K562 (cell line): ENCODE measurements at regions not wholly inside any gene's neighbourhood (a gene's known extent, or its start where the extent isn't known, plus 50 kb on each side); places are given as distances from the start of the nearest gene placed in this dataset.

Experiments used
- ATAC-seq: fragments of 200-7000 bp; cut with Tn5 transposase; 3 replicates; pipeline ENCODE4 v1.9.1; 2020; ENCODE audit warnings: moderate library complexity
- BruUV-seq: library from RNA; stranded (reverse); fragments of 400-500 nt; replicated peaks from 2 replicates; lab custom pipeline; 2021; lab: Mats Ljungman, UMichigan
- CTCF ChIA-PET: fragments of 300-600 bp; formaldehyde crosslinking; extraction: SDS; loops from one replicate; lab custom pipeline; 2021; ENCODE audit warnings: low intra/inter-chr PET ratio; lab: Yijun Ruan, JAX
- POLR2A ChIA-PET: fragments of 300-600, 350-650 bp; sonication (Branson Sonifier 250); formaldehyde crosslinking; extraction: SDS; loops from one replicate; lab custom pipeline; 2021; ENCODE audit warnings: antibody characterized with exemption, inconsistent platforms; lab: Yijun Ruan, JAX
- DNase-seq, 4 experiments: peaks; one replicate each; pipeline versions ENCODE4 v3.0.0 to v3.0.0-alpha.2; 2011 to 2018; ENCODE audit warnings: low spot score in 3 of 4, mixed read lengths in 3 of 4; ENCODE audit errors: extremely low read depth in 1 of 4
- FAIRE-seq: peaks from 2 replicates; lab custom pipeline; 2011; peaks lifted over from hg19 to GRCh38; lab: Jason Lieb, UNC
- H2AFZ ChIP-seq: 2 replicates; pipeline ENCODE4 v1.6.0; 2011; ENCODE audit warnings: low read depth, low read length, control low read depth, inconsistent platforms
- H3K27ac ChIP-seq: fragments of 200-600 bp; 3 replicates; pipeline ENCODE4 v1.8.0; 2011; ENCODE audit warnings: low read depth, mild to moderate bottlenecking, control low read depth, inconsistent platforms, low read length, moderate library complexity, mixed read lengths; ENCODE audit errors: extremely low read depth
- H3K27me3 ChIP-seq, 2 experiments: fragments of 300-600 bp in 1 of 2; 2 replicates in 1 of 2; 3 replicates in 1 of 2; pipeline versions ENCODE4 v1.6.0 to v1.8.0; 2011; ENCODE audit warnings: inconsistent platforms in 2 of 2, low read length in 2 of 2, mild to moderate bottlenecking in 1 of 2, mixed read lengths in 1 of 2, moderate library complexity in 1 of 2; ENCODE audit not compliant: control insufficient read depth in 2 of 2, insufficient read depth in 2 of 2
- H3K36me3 ChIP-seq: fragments of 300-600 bp; 3 replicates; pipeline ENCODE4 v1.8.0; 2011; ENCODE audit warnings: mild to moderate bottlenecking, low read length, inconsistent platforms; ENCODE audit not compliant: control insufficient read depth, insufficient read depth
- H3K4me1 ChIP-seq, 2 experiments: fragments of 200-600 bp in 1 of 2; replicated peaks in 1 of 2; 2 replicates in 1 of 2; 3 replicates in 1 of 2; pipeline versions ENCODE4 v1.5.1 to v1.8.0; 2011; ENCODE audit warnings: inconsistent platforms in 2 of 2, low read length in 2 of 2, mild to moderate bottlenecking in 1 of 2, mixed read lengths in 1 of 2, moderate library complexity in 1 of 2; ENCODE audit not compliant: control insufficient read depth in 2 of 2, insufficient read depth in 2 of 2
- H3K4me2 ChIP-seq: 2 replicates; pipeline ENCODE4 v1.6.1; 2011; ENCODE audit warnings: low read length, control low read depth, inconsistent platforms, mixed read lengths; ENCODE audit not compliant: insufficient read depth
- H3K4me3 ChIP-seq: fragments of 200-600 bp; sonication (generic), shearing (Covaris generic); 2 replicates; pipeline ENCODE4 v1.5.1; 2016; ENCODE audit warnings: control low read depth, inconsistent platforms
- H3K79me2 ChIP-seq: fragments of 200-600 bp; 3 replicates; pipeline ENCODE4 v1.8.0; 2011; ENCODE audit warnings: low read length, inconsistent platforms; ENCODE audit not compliant: control insufficient read depth, insufficient read depth
- H3K9ac ChIP-seq, 2 experiments: 2 replicates each; pipeline versions ENCODE4 v1.6.0 to v1.6.1; 2011; ENCODE audit warnings: low read depth in 2 of 2, low read length in 2 of 2, control low read depth in 1 of 2, inconsistent platforms in 1 of 2, mild to moderate bottlenecking in 1 of 2, mixed read lengths in 1 of 2; ENCODE audit not compliant: insufficient read depth in 1 of 2
- H3K9me1 ChIP-seq: one replicate; pipeline ENCODE4 v1.6.0; 2011; ENCODE audit warnings: inconsistent platforms, mild to moderate bottlenecking, low read length, moderate library complexity; ENCODE audit not compliant: control insufficient read depth, insufficient read depth
- H3K9me3 ChIP-seq: replicated peaks from 2 replicates; pipeline ENCODE4 v1.5.1; 2011; ENCODE audit warnings: low read depth, low read length, inconsistent platforms; ENCODE audit not compliant: control insufficient read depth, insufficient read depth
- H4K20me1 ChIP-seq: replicated peaks from 2 replicates; pipeline ENCODE4 v1.6.1; 2011; ENCODE audit warnings: low read length, inconsistent platforms, mixed read lengths; ENCODE audit not compliant: control insufficient read depth, insufficient read depth
- ARID3B ChIP-seq: fragments of 250-450 bp; sonication (Bioruptor Pico); IDR thresholded peaks from 2 replicates; pipeline ENCODE4 v1.4.0; 2020; ENCODE audit warnings: borderline replicate concordance
- BHLHE40 ChIP-seq: IDR thresholded peaks from 2 replicates; pipeline ENCODE4 v1.6.1; 2011; ENCODE audit warnings: low read length, improper control_type of control experiment
- BRCA1 ChIP-seq, 2 experiments: fragments of 450-650 bp in 1 of 2; sonication (generic) in 1 of 2; formaldehyde crosslinking in 1 of 2; IDR thresholded peaks; 2 replicates each; pipeline versions ENCODE4 v1.5.0 to v1.6.1; 2017 to 2020; ENCODE audit warnings: mild to moderate bottlenecking in 1 of 2, missing genetic modification reagents in 1 of 2
- FOXP1 ChIP-seq: sonication (generic); formaldehyde crosslinking; IDR thresholded peaks from 2 replicates; pipeline ENCODE4 v1.8.0; 2022; ENCODE audit warnings: mild to moderate bottlenecking, missing genetic modification reagents
- GTF2E2 ChIP-seq: fragments of 200-800 bp; sonication (Bioruptor generic); IDR thresholded peaks from 2 replicates; pipeline ENCODE4 v1.6.1; 2016; ENCODE audit warnings: missing genetic modification characterization, missing compliant biosample characterization
- KAT2B ChIP-seq: IDR thresholded peaks from one replicate; pipeline ENCODE4 v1.6.1; 2012; ENCODE audit warnings: low read depth, mild to moderate bottlenecking, control low read depth, inconsistent platforms, low read length, moderate library complexity
- NR3C1 ChIP-seq: sonication (generic); formaldehyde crosslinking; IDR thresholded peaks from 2 replicates; pipeline ENCODE4 v1.8.1; 2022; ENCODE audit warnings: missing genetic modification reagents
- NUFIP1 ChIP-seq: fragments of 450-650 bp; IDR thresholded peaks from 2 replicates; pipeline ENCODE4 v1.6.1; 2018; ENCODE audit not compliant: partially characterized antibody
- RB1 ChIP-seq: fragments of 450-650 bp; IDR thresholded peaks from 2 replicates; pipeline ENCODE4 v1.6.1; 2017; ENCODE audit warnings: low read depth, mild to moderate bottlenecking
- RBM39 ChIP-seq: fragments of 200-400 bp; formaldehyde crosslinking; optimal IDR thresholded peaks from 2 replicates; pipeline ENCODE3; 2018; ENCODE audit warnings: low read depth, low read length
- RFX1 ChIP-seq: fragments of 450-650 bp; IDR thresholded peaks from 2 replicates; pipeline ENCODE4 v1.6.1; 2016; ENCODE audit warnings: mild to moderate bottlenecking, moderate library complexity
- RUNX1 ChIP-seq: sonication (generic); IDR thresholded peaks from 2 replicates; pipeline ENCODE4 v1.6.1; 2016; ENCODE audit warnings: antibody characterized with exemption, low read depth
- SNRNP70 ChIP-seq: fragments of 200-400 bp; formaldehyde crosslinking; optimal IDR thresholded peaks from 2 replicates; pipeline ENCODE3; 2017; ENCODE audit warnings: low read depth, low read length
- SUPT5H ChIP-seq: fragments of 450-650 bp; IDR thresholded peaks from 2 replicates; pipeline ENCODE4 v1.6.1; 2016
- TCFL5 ChIP-seq: fragments of 250-450 bp; sonication (Bioruptor Pico); conservative IDR thresholded peaks from 2 replicates; pipeline ENCODE4 v1.6.1; 2021; ENCODE audit warnings: mild to moderate bottlenecking, moderate library complexity, matching md5 sums
- ZBTB5 ChIP-seq: fragments of 450-650 bp; IDR thresholded peaks from 2 replicates; pipeline ENCODE4 v1.6.1; 2017; ENCODE audit warnings: antibody characterized with exemption
- WGBS: fragments of 100-300 bp; shearing (Covaris generic); methylation state at CpG from one replicate; pipeline ENCODE4 v1.1.6; 2016; ENCODE audit warnings: low coverage, mixed read lengths; ENCODE audit not compliant: insufficient coverage; ENCODE audit errors: missing lambda C conversion rate; 5-methylcytosine and 5-hydroxymethylcytosine counted together
- in situ Hi-C: fragments of 300-500 bp; cut with MboI; formaldehyde crosslinking; loops from 4 replicates; pipeline ENCODE4 v1.15.0; 2018; ENCODE audit warnings: inconsistent platforms, mixed read lengths
- intact Hi-C: fragments of 100-400 bp; cut with micrococcal nuclease; formaldehyde crosslinking; loops from 2 replicates; pipeline ENCODE4 v1.14.2; 2022
- TF ChIP-seq, protein P1 (sequence below): sonication (generic); formaldehyde crosslinking; IDR thresholded peaks from 2 replicates; pipeline ENCODE4 v1.8.1; 2022; ENCODE audit warnings: missing genetic modification reagents
- TF ChIP-seq, protein P2 (sequence below): fragments of 450-650 bp; IDR thresholded peaks from 2 replicates; pipeline ENCODE4 v1.6.1; 2016; ENCODE audit warnings: missing biosample characterization, missing genetic modification characterization

- 6% methylated on average over 2 of the region's 2 CpGs for WGBS
- no peak overlapping the region for H3K4me2 ChIP-seq
- no peak for DNase-seq
- H3K27ac ChIP-seq = no peak overlapping the region
- no peaks in the 10 kb centered on the region for H3K36me3 ChIP-seq
- in situ Hi-C loops (no loop called here), intact Hi-C loops (no loop called here)
- no peak for ATAC-seq
- no peaks in the 10 kb centered on the region for H3K79me2 ChIP-seq
- no peaks in the 10 kb centered on the region for H3K27me3 ChIP-seq
- FAIRE-seq = no peak
- no TSS peak for BruUV-seq
- ChIA-PET POLR2A (no interaction called here), CTCF (no interaction called here)
- H3K4me1 ChIP-seq = no peaks in the 10 kb centered on the region
- H3K9ac ChIP-seq = no peak overlapping the region
- H3K9me1 ChIP-seq = no peaks in the 10 kb centered on the region
- no peak overlapping the region for H2AFZ ChIP-seq
- no peak overlapping the region for H3K4me3 ChIP-seq
- no peaks in the 10 kb centered on the region for H4K20me1 ChIP-seq
- H3K9me3 ChIP-seq = no peaks in the 10 kb centered on the region
- TF ChIP-seq GTF2E2 (tag) = no peak
- TF ChIP-seq NUFIP1 = no peak
- TF ChIP-seq KAT2B = no peak
- TF ChIP-seq BHLHE40 = no peak
- TF ChIP-seq ARID3B = no peak
- no peak for TF ChIP-seq RB1
- TF ChIP-seq BRCA1 (IDR thresholded peaks at IDR 0.05) = no peak
- no peak for TF ChIP-seq BRCA1 (CRISPR knock-in tag; IDR thresholded peaks at IDR 0.05)
- no peak for TF ChIP-seq RFX1
- TF ChIP-seq TCFL5 (CRISPR knock-in tag) = no peak
- TF ChIP-seq SUPT5H = no peak
- TF ChIP-seq, protein P1, sequence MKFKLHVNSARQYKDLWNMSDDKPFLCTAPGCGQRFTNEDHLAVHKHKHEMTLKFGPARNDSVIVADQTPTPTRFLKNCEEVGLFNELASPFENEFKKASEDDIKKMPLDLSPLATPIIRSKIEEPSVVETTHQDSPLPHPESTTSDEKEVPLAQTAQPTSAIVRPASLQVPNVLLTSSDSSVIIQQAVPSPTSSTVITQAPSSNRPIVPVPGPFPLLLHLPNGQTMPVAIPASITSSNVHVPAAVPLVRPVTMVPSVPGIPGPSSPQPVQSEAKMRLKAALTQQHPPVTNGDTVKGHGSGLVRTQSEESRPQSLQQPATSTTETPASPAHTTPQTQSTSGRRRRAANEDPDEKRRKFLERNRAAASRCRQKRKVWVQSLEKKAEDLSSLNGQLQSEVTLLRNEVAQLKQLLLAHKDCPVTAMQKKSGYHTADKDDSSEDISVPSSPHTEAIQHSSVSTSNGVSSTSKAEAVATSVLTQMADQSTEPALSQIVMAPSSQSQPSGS = no peak
- TF ChIP-seq RBM39 = no peak
- TF ChIP-seq, protein P2, sequence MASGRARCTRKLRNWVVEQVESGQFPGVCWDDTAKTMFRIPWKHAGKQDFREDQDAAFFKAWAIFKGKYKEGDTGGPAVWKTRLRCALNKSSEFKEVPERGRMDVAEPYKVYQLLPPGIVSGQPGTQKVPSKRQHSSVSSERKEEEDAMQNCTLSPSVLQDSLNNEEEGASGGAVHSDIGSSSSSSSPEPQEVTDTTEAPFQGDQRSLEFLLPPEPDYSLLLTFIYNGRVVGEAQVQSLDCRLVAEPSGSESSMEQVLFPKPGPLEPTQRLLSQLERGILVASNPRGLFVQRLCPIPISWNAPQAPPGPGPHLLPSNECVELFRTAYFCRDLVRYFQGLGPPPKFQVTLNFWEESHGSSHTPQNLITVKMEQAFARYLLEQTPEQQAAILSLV (tag) = no peak
- TF ChIP-seq NR3C1 (CRISPR knock-in tag) = no peak
- TF ChIP-seq RUNX1 = no peak
- no peak for TF ChIP-seq SNRNP70
- no peak for TF ChIP-seq FOXP1
- TF ChIP-seq ZBTB5 = no peak
These were observed 356.0 kb downstream of the HDGFL1 start for GRCh38 chr6:22925304-22925835.
